ENCODE measurements at regions not wholly inside any gene's neighbourhood (a gene's known extent, or its start where the extent isn't known, plus 50 kb on each side); places are given as distances from the start of the nearest gene placed in this dataset.

DNA sequence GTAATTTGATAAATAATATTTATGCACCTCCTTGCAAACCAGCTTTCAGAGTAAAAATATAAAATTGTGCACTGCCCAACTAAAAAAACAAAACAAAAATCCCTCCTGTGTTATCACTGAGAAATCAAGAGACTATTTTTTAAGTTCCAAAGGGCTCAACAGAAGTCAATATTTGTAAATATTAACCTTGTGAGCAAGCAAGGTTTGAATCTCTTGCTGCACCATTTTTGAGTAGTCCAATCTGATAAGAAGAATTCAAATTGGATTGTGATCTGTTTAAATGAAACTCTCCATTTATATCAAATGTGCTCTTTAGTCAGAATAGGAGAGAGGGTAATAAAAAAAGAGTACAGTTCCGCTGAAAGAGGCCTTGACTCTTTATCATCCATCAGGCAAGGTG lies 520.2 kb downstream of the RAB28 start:
- no peak for DNase-seq (ENCODE audit: low read depth)
- TF ChIP-seq, protein P1, sequence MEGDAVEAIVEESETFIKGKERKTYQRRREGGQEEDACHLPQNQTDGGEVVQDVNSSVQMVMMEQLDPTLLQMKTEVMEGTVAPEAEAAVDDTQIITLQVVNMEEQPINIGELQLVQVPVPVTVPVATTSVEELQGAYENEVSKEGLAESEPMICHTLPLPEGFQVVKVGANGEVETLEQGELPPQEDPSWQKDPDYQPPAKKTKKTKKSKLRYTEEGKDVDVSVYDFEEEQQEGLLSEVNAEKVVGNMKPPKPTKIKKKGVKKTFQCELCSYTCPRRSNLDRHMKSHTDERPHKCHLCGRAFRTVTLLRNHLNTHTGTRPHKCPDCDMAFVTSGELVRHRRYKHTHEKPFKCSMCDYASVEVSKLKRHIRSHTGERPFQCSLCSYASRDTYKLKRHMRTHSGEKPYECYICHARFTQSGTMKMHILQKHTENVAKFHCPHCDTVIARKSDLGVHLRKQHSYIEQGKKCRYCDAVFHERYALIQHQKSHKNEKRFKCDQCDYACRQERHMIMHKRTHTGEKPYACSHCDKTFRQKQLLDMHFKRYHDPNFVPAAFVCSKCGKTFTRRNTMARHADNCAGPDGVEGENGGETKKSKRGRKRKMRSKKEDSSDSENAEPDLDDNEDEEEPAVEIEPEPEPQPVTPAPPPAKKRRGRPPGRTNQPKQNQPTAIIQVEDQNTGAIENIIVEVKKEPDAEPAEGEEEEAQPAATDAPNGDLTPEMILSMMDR (IDR thresholded peaks at IDR 0.05; ENCODE audit: insufficient read depth, low read length) = no peak
- no peak overlapping the region for H3K4me3 ChIP-seq (ENCODE audit: low read depth, low read length)

GRCh38 chr4:12963291-12963690 lies 520.8 kb downstream of the RAB28 start:
- H3K4me3 ChIP-seq (ENCODE audit: low read depth, low read length) = no peak overlapping the region
- no peak for DNase-seq (ENCODE audit: low read depth)
- TF ChIP-seq, protein P1 (IDR thresholded peaks at IDR 0.05; ENCODE audit: insufficient read depth, low read length) = no peak

- TF ChIP-seq, protein P1 (IDR thresholded peaks at IDR 0.05; ENCODE audit: insufficient read depth, low read length) = no peak
- DNase-seq (ENCODE audit: low read depth) = no peak
- H3K4me3 ChIP-seq (ENCODE audit: low read depth, low read length) = no peak overlapping the region
These were observed 522.4 kb downstream of the RAB28 start for GRCh38 chr4:12961713-12962112.

- DNase-seq (ENCODE audit: low read depth) = no peak
- TF ChIP-seq, protein P1 (IDR thresholded peaks at IDR 0.05; ENCODE audit: insufficient read depth, low read length) = no peak
- no peak overlapping the region for H3K4me3 ChIP-seq (ENCODE audit: low read depth, low read length)
These were observed 525.7 kb downstream of the RAB28 start for GRCh38 chr4:12958436-12958835.

- TF ChIP-seq, protein P1 (IDR thresholded peaks at IDR 0.05; ENCODE audit: insufficient read depth, low read length) = no peak
- DNase-seq (ENCODE audit: low read depth) = no peak
These were observed 527.0 kb downstream of the RAB28 start for GRCh38 chr4:12957108-12957507.

GRCh38 chr4:12956026-12956425 lies 528.1 kb downstream of the RAB28 start:
- no peak overlapping the region for H3K4me3 ChIP-seq (ENCODE audit: low read depth, low read length)
- DNase-seq (ENCODE audit: low read depth) = no peak
- TF ChIP-seq, protein P1 (IDR thresholded peaks at IDR 0.05; ENCODE audit: insufficient read depth, low read length) = no peak

More at GRCh38 chr4:12957108-12957507, 527.0 kb downstream of the RAB28 start:
- no peak overlapping the region for H3K4me3 ChIP-seq (ENCODE audit: low read depth, low read length)
